ENCODE measurements at regions not wholly inside any gene's neighbourhood (a gene's known extent, or its start where the extent isn't known, plus 50 kb on each side); places are given as distances from the start of the nearest gene placed in this dataset.
A peak's percentile ranks its signal among the peaks of the same experiment; 100 is the strongest.

DNA sequence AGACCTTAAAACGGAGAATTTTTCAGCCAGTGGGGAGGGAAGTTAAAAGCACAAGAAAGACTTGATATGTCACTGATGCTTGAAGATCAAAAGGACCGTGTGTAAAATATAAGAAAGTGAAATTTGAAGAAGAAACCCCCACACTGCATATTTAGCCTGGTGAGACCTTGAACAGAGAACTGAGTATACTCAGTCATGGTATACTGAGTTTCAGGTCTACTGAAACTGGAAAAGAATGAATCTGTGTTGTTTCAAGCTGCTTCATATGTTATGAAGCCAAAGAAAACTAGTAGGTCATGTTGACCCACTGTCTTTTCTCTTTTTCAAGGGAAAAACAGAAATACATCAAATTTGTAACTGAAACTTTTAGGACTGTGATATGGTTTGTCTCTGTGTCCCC, 443.8 kb upstream of the GJE1 start:
- FAIRE-seq: no peak
- DNase-seq (ENCODE audit: low spot score): no peak

DNA sequence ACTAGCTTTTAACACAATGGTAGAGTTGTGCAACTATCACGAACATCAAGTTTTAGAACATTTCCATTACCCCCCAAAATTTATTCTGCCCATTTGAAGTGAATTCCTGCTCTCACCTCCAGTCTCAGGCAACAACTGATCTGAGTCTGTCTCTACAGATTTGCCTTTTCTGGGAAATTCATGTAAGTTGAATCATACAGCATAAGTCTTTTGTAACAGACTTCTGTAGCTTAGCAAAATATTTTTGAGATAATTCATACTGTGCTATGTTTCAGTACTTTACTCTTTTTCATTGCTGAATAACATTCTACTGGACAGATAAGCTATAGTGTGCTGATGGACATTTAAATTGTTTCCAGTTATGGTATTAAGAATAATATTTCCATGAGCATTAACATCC, 447.3 kb upstream of the GJE1 start:
- FAIRE-seq: no peak

DNA sequence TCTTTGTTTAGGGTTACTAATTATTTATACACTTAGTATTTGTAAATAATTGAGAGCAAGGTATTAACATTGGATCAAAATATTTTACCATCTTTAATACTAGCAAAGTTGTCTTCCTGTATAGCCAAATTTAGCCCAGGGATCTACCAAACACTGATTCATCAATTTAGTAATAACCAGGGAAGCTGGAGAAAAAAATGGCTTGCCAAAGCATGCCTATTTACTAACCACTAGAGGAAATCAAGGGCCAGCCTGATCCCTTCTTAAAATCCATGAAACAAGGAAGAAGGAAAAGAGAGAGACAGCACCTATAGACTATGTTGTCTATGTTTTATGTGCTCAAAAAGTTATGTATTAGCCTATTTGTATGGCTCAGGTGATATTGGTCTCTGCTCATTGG, 450.3 kb upstream of the GJE1 start:
- no peak for FAIRE-seq
- DNase-seq (ENCODE audit: low spot score): no peak

More for the DNA sequence above, 447.3 kb upstream of the GJE1 start:
- no peak for DNase-seq (ENCODE audit: low spot score)

DNA sequence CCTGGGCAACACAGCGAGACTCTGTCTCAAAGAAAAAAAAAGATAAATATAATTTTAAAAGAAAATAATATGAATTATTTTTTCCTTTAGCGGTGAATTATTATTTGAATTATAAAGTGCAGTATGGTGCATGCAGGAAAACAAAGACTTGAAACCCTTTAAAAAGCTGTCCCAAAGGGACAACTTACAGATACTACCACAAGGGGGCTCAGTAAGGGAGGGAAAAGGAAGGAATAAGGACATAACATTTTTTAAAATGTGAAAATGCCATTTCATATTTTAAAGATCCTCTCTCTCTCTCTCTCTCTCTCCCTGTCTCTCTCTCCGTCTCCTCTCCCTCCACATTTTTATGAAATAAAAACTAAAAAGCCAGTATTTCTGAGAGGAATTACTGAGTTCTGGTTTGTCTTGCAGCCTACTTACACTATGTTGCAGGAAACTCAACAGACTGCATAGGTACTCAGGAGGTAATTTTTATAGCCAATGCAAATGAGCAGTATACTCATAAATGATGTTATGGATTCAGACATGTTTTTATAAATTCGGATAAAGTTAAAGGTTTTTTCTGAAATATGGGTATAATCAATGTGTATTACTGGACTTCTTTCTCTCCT, 455.0 kb upstream of the GJE1 start:
- peak; percentile 9 for DNase-seq (ENCODE audit: low spot score)

DNA sequence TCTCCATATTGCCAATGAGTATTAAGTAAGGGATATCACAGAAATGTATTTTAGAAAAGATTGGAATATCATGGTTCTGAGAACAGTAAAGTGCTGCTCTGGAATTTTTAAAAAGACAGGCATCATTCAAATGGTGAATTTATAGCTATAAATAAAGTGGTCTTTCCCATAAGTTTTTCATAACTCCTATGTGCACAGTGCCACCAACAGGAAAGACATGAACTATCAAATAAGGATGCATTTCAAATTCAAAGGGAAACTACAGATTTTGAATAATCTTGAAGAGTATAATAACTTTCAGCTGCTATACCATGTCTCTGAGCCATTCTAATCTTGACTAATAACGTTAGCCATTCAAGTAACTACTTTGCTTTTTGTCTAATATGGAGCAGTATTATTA, 456.8 kb upstream of the GJE1 start:
- no peak for DNase-seq (ENCODE audit: low spot score)
- no peak for FAIRE-seq

More for the DNA sequence above, 455.0 kb upstream of the GJE1 start:
- no peak for FAIRE-seq

DNA sequence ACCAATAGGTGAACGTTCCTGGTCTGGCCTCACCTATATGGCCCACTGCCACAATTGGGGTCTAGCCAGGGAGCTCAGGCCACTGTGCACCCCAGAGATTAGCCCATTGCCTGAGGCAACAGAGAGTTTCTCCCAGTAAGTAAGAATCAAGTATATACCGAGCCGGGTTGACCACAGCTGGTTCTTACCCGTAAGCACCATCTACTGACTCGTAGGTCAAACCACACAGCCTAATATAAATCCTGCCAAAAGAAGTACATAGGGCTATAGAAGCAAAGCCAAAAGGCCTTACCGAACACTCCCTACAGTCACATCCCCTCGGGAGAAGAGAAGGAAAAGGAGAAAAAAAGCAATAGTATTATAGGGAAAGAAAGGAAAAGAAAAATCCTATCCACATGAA, 463.6 kb upstream of the GJE1 start:
- DNase-seq (ENCODE audit: low spot score) (no peak), FAIRE-seq (no peak)

DNA sequence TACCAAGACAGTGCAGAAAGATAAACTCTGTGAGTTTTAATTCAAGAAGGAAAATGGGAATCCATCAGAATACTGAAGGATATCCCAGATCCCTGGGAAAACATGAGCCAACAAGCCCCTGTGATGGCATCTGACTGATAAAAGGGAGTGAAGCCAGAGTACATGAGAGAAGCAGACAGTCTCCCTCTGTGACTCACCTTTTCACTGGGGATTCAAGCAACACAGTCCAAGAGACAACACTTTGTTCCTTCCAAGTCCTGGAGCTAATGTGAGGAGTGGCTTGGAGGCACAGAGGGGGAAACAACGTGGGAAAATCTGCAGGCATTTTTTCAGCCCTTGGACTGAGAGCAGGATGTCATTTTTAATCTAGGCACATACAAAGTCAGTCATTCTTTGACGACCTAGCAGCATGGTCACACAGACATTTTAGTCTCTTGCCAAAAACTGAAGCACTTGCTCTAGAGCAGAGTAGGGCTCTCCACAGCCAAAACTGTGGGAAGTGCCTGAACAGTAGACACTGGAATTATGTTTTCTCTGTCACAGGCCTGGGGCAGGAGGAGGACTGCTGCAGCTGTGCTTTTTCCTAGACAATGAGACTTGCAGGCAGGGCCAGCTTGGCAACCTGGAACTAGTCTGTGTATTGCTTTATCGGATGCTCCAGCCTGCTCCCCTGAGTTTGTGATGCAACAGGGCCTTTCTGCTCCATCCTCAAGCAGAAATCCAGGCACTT, 465.0 kb upstream of the GJE1 start:
- FAIRE-seq (no peak), DNase-seq (ENCODE audit: low spot score) (no peak)

DNA sequence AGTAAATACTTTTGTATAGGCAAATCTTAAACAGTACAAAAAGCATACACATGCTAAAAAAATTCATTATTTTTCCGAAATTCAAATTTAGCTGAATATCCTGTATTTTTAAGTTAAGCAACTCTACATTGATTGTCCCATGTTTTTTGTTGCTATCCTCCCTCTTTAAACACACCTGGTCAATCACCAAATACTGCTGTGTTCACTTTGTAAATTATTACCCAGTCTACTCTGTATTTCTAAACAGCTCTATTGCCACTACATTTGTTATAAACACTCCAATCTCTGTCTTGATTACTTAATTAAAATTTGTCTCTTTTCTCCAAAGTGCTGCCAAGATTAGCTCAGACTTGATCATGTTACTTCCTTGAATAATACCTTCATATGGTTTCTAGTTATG, 466.5 kb upstream of the GJE1 start:
- no peak for DNase-seq (ENCODE audit: low spot score)
- no peak for FAIRE-seq

DNA sequence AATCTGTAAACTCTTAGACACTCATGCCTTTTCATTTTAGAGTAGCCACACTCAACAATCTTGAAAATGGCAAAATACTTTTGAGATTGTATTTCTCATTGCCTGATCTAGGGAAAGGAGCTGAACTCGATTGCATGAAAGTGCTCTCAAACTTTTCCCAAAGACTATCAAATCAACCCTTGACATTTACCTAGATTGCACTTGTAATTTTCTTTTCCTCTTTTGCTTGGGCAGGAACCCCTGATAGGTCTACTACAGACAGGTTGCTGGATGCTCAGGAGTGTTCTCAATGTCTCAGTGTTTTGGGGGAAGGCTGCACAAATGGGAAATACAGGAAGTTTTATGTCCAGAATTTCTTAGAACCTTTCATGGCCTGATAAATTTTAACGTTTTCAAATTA, 468.0 kb upstream of the GJE1 start:
- DNase-seq (ENCODE audit: low spot score): no peak
- FAIRE-seq: no peak

DNA sequence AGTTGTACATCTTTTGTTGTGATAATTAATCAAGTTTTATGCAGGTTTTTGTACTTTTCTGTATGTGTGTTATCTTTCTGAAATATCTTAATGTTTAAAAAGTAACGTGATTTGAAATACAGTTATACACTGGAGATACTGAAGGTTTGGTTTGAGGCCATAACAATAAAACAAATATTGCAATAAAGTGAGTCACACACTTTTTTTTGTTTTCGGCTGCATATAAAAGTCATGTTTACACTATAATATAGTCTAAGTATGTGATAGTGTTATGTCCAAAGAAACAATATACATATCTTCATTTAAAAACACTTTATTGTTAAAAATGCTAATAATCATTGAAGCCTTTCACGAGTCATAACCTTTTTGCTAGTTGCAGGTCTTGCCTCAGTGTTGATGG, 473.1 kb upstream of the GJE1 start:
- no peak for FAIRE-seq
- no peak for DNase-seq (ENCODE audit: low spot score)

DNA sequence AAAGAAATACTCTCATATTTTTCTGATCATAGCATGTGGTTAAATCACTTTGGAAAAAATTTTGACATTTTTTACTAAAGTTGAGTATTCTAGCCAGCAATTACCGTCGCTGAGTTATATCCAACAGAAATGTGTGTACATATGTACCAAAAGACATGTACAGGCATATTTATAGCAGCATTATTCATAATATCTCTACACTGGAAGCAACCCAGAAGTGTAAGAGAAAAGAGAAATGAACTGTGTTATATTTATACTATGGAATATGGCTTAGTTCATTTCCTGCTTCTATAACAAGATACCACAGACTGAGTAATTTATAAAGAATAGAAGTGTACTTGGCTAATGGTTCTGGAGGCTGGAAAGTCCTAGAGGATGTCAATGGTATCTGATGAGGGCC, 474.0 kb upstream of the GJE1 start:
- FAIRE-seq: no peak
- DNase-seq (ENCODE audit: low spot score): no peak

DNA sequence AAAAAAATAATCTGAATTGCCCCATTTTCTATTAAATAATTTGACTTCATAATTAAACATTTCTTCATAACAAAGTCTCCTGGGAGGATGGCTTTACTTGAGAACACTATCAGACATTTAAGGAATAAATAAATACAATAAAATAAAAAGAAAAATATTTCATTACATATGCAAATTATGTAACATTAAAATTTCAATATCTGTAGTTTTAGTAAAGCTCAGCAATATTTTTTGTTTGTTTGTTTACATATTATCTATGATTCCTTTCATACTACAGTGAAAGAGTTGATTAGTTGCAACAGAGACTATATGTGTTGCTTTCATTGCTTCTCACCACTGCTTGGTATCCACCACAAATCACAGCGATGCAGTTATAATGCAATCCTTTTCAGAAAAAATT, 474.9 kb upstream of the GJE1 start:
- DNase-seq (ENCODE audit: low spot score) (no peak), FAIRE-seq (no peak)

DNA sequence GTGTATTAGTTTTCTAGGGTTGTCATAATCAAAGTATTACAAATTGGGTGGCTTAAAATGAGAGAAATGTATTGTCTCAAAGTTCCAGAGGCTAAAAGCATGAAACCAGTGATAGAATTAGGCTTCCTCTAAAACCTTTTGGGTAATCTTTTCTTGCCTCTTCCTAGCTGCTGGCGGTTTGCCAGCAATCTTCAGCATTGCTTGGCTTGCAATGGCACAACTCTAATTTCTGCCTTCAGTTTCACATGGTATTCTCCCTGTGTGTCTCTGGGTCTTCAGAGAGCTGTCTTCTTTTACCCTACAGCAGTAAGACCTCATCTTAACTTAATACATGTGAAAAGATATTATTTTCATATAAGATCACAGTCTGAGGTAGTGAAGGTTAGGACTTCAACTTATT, 479.1 kb upstream of the GJE1 start:
- DNase-seq (ENCODE audit: low spot score) (no peak), FAIRE-seq (no peak)

DNA sequence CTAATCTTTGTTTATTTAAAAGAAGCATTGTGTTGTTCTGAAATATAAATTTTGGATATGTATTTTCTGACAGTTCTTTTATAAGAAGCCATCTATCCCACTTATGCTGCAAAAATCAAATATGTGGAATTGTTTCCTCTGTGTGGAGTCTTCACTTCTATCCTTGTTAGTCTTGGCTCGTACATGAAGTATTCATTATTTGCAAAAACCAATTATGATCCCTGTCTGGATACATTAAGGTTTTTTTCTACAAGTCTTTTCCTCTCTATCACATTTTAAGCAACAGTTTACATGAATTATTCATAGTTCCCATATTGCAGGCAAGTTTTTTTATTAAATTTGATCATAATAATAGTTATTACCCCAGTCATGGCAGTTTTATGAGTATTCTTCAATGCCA, 490.8 kb upstream of the GJE1 start:
- DNase-seq (ENCODE audit: low spot score) (no peak), FAIRE-seq (no peak)

DNA sequence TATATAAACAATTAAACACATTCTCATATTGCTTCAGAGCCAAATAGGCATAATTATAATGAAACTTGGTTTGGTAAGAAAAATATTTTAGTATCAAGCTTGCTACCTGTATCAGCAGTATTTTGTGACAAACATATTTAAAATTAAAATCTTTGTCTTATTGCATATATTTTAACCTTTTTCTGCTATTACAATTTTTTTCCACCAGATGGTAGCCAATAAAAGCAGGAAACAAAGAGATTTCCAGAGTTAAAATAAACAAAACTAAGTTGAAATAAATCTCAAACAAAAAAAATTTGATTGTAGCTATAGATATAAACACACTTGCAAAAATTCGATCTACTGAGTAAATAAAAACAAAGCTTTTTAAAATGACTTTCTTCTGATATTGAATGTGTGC, 491.3 kb upstream of the GJE1 start:
- no peak for DNase-seq (ENCODE audit: low spot score)
- FAIRE-seq: no peak

DNA sequence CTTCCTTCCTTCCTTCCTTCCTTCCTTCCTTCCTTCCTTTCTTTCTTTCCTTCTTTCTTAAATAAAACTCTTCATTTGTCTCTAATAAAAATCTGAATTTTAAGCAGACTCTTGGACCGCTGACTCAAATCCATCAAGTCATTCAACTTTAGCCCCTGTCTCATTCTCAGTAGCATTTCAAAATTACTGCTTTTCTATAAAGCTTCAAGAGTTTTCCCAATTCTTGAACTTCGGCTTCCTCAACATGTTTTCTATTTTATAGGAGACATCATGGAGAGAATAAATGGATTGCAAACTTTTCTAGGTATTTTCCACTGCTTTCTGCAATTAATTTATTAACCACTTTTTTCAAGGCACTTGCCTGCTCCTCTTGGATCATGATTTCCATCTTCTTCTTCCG, 497.1 kb upstream of the GJE1 start:
- no peak for DNase-seq (ENCODE audit: low spot score)
- FAIRE-seq: no peak

DNA sequence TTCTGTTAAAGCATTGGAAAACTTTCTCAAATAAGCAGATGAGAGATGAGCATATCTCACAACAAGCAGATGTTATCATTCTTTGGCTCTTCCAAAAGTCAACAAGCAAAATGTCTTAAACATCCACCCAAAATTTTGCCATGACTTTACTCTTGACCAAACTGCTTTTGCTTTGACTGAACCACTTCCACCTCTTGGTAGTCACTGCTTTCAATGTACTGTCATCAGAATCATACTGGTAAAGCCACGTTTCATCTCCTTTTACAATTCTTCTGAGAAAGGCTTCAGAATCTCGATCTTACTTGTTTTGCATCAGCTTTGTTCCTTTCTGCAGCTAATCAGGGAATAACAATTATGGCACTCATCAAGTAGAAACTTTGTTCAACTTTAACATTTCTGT, 498.5 kb upstream of the GJE1 start:
- FAIRE-seq: no peak
- DNase-seq (ENCODE audit: low spot score): no peak

DNA sequence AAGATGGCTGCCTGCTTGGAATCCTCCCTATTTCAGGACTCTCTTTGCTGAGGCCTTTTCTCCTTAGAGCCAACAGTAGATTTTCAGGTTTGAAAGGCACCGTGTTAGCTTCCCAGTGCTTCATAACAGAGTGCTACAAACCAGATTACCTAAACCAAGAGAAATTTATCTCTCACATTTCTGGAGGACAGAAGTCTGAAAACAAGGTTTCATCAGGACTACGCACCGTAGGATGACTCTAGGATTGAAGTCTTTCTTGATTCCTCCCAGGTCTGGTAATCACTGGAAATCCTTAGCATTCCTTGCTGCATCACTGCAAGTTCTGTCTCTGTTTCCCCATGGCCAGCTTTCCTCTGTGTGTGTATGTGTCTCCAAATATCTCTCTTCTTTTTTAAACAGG, 508.4 kb upstream of the GJE1 start:
- FAIRE-seq: no peak
- no peak for DNase-seq (ENCODE audit: low spot score)

DNA sequence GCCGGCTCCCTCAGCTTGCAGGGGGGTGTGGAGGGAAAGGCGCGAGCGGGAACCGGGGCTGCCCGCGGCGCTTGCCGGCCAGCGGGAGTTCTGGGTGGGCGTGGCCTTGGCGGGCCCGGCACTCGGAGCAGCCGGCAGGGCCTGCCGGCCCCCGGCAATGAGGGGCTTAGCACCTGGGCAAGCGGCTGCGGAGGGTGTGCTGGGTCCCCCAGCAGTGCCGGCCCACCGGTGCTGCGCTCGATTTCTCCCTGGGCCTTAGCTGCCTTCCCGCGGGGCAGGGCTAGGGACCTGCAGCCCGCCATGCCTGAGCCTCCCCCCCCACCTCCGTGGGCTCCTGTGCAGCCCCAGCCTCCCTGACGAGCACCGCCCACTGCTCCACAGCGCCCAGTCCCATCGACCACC, 514.5 kb upstream of the GJE1 start:
- DNase-seq (ENCODE audit: low spot score) (no peak), FAIRE-seq (no peak)

DNA sequence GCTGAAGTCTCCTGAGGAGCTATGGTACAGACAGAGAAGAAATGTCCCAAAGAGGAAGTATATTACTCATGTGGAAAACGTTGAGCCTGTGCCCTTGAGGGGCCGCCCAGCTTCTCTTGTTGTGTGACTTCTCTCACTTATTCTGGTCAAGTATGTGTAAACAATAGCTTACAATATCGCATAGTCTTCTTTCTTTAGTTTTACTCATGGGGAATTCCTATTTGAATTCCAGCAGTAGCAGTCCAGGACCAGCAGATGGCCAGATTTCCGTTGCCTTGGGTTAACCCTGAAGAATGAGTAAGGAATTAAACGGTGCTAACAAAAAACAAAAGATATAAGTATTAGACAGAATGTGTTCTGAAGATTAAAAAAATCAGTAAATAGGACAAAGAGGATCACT, 522.0 kb upstream of the GJE1 start:
- FAIRE-seq (no peak), DNase-seq (ENCODE audit: low spot score) (no peak)

DNA sequence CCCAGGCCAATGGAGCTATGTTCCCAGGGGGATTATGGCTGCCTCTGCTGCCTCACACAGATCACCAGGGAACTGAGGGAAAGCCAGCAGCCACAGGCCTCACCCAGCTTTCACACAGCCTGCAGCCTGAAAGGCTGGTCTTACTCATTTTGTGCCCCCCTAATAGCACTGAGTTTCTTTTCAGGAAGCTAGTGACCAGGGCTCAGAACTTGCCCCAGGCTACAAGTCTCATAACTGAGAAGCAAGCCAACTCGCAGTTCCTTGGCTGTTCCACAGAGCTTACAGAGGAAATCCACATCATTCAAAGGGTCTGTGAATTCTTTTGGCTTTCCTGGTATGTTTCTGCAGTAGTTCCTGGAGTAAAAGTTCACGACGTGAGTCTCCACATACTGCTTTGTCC, 524.8 kb upstream of the GJE1 start:
- DNase-seq (ENCODE audit: low spot score) (no peak), FAIRE-seq (no peak)

DNA sequence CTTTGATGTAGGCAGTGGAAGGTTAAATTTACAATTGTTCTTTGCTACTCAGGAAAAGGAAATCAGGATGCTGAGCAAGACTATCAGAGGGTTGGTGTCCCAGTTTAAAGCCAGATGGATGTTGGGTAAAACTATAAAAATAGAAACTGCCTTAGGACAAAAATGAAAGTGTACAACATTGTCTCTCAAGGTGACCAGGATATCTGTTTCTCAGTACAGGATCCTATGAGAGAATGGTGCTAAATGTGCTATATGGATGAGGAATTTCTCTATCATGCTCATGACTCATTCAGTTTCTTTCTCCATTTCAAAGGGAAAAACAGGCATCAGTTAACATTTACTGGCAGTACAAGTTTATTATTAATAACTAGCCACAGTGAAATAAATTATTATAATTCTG, 534.2 kb upstream of the GJE1 start:
- DNase-seq (ENCODE audit: low spot score): peak; percentile 34

DNA sequence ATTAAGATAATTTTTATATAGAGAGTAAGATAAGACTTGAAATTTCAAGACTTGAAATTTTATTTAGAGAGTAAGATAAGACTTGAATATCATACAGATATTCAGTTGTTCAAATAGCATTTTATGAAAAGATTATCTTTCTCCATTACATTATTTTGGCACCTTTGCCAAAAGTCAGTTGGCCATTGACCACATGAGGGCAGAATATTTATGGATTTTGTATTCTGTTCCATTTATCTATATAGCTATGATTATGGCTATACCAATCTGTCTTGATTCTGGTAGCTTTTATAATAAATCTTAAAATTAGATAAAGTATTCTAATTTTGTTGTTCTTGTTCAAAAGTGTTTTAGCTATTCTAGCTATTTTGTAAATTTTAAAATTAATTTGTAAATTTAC, 537.9 kb upstream of the GJE1 start:
- FAIRE-seq (peak; percentile 34), DNase-seq (ENCODE audit: low spot score) (no peak)

More for the DNA sequence above, 534.2 kb upstream of the GJE1 start:
- peak; percentile 83 for FAIRE-seq

DNA sequence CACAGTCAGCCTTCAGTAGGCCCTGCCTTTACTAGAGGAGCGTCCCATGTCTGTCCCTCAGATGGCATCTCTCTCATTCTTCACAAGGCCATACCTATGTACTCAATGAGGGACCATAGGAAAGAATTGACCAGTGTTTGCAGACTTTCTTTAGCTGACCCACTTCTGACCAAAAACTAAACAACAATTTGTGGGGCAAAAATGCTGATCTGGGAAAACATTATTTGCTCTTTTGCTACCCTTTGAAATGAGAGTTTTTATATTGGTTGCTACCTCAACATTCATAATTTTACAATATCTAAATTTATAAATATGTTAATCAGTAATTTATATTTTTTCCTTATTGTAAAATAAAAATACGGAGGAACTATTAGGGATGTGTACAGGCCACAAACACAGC, 539.4 kb upstream of the GJE1 start:
- no peak for FAIRE-seq

More for the DNA sequence above, 539.4 kb upstream of the GJE1 start:
- DNase-seq (ENCODE audit: low spot score): no peak

Measured in RCC 7860 (cell line).